ENCODE measurements at regions not wholly inside any gene's neighbourhood (a gene's known extent, or its start where the extent isn't known, plus 50 kb on each side); places are given as distances from the start of the nearest gene placed in this dataset.
"Not testable (repeated sequence)": the region's sequence is repeated elsewhere in the genome, so short reads cannot be mapped to it uniquely, and the experiment has no call there.

- no peak for DNase-seq
- intact Hi-C loops (cut with DNase I), result no loop called here
Measured at GRCh38 chr3:151675858-151676615, 57.7 kb upstream of the AADACL2 start.

GRCh38 chr3:151673974-151674373 is 59.8 kb upstream of the AADACL2 start:
- no peak for DNase-seq
- intact Hi-C loops (cut with DNase I), result no loop called here

DNA sequence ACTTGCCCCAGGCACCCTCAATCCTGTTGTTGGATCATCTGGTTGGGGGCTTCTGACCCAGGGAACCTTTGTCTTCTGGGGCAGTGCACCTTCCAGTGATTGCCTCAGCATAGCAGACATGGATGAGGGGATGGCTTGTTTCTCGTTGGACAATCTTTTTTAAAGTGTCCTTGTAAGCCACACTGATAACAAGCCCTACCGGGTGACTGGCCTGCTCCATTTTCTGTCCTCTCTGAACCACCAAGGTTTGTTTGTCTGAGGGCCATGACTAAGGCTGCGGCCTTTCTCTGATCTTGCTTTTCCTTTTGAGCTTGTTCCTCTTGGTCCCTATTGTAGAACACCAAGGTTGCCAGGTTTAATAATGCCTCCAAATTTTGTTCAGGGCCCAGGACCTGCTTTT is 66.0 kb upstream of the AADACL2 start:
- DNase-seq; intact Hi-C loops (cut with DNase I): not testable (repeated sequence)

- DNase-seq, result no peak
Measured at GRCh38 chr3:151660885-151661284, 72.8 kb upstream of the AADACL2 start.

GRCh38 chr3:151644986-151645385 is 88.7 kb upstream of the AADACL2 start:
- intact Hi-C loops (cut with DNase I), result no loop called here
- DNase-seq, result no peak

More at GRCh38 chr3:151660885-151661284, 72.8 kb upstream of the AADACL2 start:
- intact Hi-C loops (cut with DNase I), result loop anchor here (2.0 kb wide), 1 partner anchor 222 kb away; no protein-coding TSS in a partner anchor

- intact Hi-C loops (cut with DNase I), result no loop called here
- no peak for DNase-seq
Measured at GRCh38 chr3:151644020-151644620, 89.6 kb upstream of the AADACL2 start.

- DNase-seq, result no peak
- intact Hi-C loops (cut with DNase I), result no loop called here
Measured at GRCh38 chr3:151639418-151639740, 94.3 kb upstream of the AADACL2 start.

- DNase-seq, result no peak
- intact Hi-C loops (cut with DNase I), result no loop called here
Measured at GRCh38 chr3:151638555-151639417, 94.9 kb upstream of the AADACL2 start.

DNA sequence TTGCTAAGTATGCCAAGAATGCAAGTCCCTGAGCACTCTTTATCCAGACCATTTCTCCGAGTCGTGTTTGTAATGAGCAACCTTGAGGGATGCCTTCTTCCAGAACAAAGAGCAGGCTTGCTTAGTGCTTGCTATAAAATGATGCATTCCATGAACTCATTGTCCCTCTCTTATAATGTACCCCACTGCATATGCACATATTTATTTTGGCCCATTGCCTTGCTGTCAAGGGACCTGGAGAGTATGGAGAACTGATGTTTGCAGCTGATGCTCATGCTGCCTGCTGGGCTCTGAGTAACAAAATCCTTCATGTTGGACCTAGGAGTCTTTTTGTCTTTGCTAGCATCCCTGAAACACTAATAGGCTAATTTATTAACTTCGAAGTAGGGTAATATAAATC is 97.8 kb upstream of the AADACL2 start:
- intact Hi-C loops (cut with DNase I), result no loop called here
- DNase-seq, result no peak

GRCh38 chr3:151631946-151632345 is 101.8 kb upstream of the AADACL2 start:
- DNase-seq, result no peak
- intact Hi-C loops (cut with DNase I), result no loop called here

DNA sequence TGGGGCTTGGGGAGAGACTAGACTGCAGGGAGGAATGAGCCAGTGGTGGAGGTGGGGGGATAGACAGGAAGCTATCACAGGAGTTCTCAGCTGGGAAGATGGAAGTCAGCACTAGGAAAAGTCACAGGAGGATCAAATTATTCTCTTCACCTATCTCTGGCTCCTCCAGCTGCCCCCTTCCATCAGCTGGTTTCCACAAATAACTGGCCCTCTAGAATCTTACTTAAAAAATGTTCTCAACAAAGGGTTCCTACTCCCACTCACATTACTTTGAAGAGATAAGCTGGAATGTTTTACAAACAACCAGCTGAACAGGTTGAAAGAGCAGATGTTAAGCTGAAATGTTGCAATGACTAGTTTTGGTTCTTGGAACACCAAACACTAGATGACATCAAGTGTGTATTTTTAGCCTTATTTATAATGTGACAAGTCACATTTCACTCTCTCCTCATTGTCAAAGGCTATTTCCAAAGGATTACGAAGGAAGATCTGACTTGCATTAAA is 102.7 kb upstream of the AADACL2 start:
- DNase-seq, result no peak
- intact Hi-C loops (cut with DNase I), result no loop called here

GRCh38 chr3:151630035-151630434 is 103.7 kb upstream of the AADACL2 start:
- DNase-seq, result no peak
- intact Hi-C loops (cut with DNase I), result no loop called here

- DNase-seq, result no peak
Measured at GRCh38 chr3:151625586-151625985, 108.1 kb upstream of the AADACL2 start.

DNA sequence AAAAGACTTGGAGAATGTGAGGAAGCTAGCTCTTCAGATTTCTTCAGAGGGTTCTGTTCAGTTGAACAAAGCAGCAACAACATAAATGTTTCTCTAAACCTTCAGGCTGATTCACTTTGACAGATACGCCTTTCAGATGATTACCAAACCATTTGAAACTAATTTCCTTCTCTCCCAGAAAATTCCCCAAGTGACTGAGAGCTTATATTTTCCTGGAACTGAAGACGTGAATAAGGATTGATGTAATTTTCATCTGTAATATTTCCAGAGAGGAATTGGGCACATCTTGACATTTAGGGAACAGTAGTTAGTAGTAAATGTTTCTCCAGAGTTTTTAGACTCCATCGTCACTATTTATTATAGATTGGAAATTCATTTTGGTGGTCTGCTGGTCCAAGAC is 108.6 kb upstream of the AADACL2 start:
- no peak for DNase-seq
- intact Hi-C loops (cut with DNase I), result no loop called here

More at GRCh38 chr3:151625586-151625985, 108.1 kb upstream of the AADACL2 start:
- intact Hi-C loops (cut with DNase I), result no loop called here

- DNase-seq, result no peak
- intact Hi-C loops (cut with DNase I), result no loop called here
Measured at GRCh38 chr3:151620071-151620470, 113.7 kb upstream of the AADACL2 start.

DNA sequence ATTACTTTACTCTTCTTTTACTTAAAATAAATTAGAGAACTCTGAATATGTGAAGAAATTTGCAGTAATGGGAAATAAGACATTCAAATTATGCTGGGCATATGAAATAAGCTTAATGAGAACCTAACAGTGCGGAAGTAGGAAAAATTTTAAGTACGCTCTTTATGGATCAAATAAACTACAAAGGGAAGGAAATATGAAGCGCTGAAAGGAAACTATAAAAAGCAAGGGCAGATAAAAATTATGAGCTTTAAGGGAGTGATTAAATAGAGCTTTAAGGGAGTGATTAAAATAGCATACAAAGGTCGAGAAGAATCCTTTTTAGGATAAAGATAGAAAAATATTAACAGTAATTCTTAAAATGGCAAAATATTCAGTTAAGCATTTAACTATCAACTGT is 118.3 kb upstream of the AADACL2 start:
- intact Hi-C loops (cut with DNase I), result no loop called here
- no peak for DNase-seq

GRCh38 chr3:151612115-151612514 is 121.6 kb upstream of the AADACL2 start:
- intact Hi-C loops (cut with DNase I), result no loop called here
- DNase-seq, result no peak

GRCh38 chr3:151611419-151611818 is 122.3 kb upstream of the AADACL2 start:
- intact Hi-C loops (cut with DNase I), result no loop called here
- no peak for DNase-seq

GRCh38 chr3:151609491-151609890 is 124.2 kb upstream of the AADACL2 start:
- intact Hi-C loops (cut with DNase I), result no loop called here
- no peak for DNase-seq

DNA sequence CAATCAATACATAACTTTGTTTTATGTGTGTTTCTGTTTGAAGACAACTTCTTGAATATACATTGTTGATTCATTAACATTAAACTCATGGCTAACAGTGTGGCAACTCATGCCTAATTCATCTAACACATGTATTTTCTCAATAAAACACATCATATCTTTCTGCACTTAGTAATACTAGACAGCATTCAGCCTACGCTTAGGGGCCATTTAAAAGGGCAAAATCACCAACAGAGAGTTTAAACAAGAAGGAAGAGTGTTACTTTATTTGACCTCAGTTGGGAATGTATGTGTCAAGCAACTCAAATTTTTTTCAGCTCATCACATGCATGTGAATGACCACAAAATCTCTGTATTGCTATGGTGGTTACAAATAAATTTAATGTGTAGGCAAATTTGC is 128.8 kb upstream of the AADACL2 start:
- no peak for DNase-seq
- intact Hi-C loops (cut with DNase I), result no loop called here

GRCh38 chr3:151600783-151601182 is 132.9 kb upstream of the AADACL2 start:
- intact Hi-C loops (cut with DNase I), result no loop called here
- no peak for DNase-seq

Data from posterior cingulate gyrus (tissue), 11 donors.